ENCODE measurements at regions not wholly inside any gene's neighbourhood (a gene's known extent, or its start where the extent isn't known, plus 50 kb on each side); places are given as distances from the start of the nearest gene placed in this dataset.

- no peak overlapping the region for H4K8ac ChIP-seq (ENCODE audit: extremely low read depth, insufficient read depth, low read length)
- H3K9ac ChIP-seq (replicated peaks in 1 of 4; ENCODE audit: extremely low read depth in 1 of 4, low read depth in 3 of 4, low read length in 3 of 4), result no peak overlapping the region
- TF ChIP-seq SP2 (IDR thresholded peaks at IDR 0.05; ENCODE audit: low read length) (no peak), CTCF (IDR thresholded peaks at IDR 0.05; ENCODE audit: control extremely low read depth in 1 of 3, insufficient read depth in 1 of 3, low read depth in 1 of 3, low read length in 3 of 3) (no peak), SP4 (IDR thresholded peaks at IDR 0.05; ENCODE audit: low read length) (no peak)
- H3K79me1 ChIP-seq (ENCODE audit: low read depth, low read length), result no peaks in the 10 kb centered on the region
- 35% methylated on average over 3 of the region's 3 CpGs; no CpG with 5 or more reads in 1 of the 2 experiments for WGBS, 2 experiments (ENCODE audit: extremely low coverage in 1 of 2, insufficient coverage in 1 of 2, insufficient read length in 1 of 2, insufficient replicate concordance in 2 of 2, low coverage in 1 of 2, low lambda C conversion rate in 2 of 2, missing lambda C conversion rate in 1 of 2)
- FAIRE-seq (no peak), DNase-seq (ENCODE audit: low read depth in 1 of 2, low spot score in 2 of 2) (no peak)
- H3K23ac ChIP-seq (ENCODE audit: insufficient read length), result no peak overlapping the region
- H2BK15ac ChIP-seq (ENCODE audit: low read length), result no peak overlapping the region
- H3K23me2 ChIP-seq (ENCODE audit: low read depth, low read length), result 0 out of 2 replicates have a peak, but pooled peaks cover 2% of the 10 kb centered on the region
- H3K79me2 ChIP-seq (ENCODE audit: control insufficient read depth in 1 of 2, insufficient read depth in 2 of 2, low read length in 2 of 2), result no peaks in the 10 kb centered on the region
- ChIA-PET CTCF (ENCODE audit: partially characterized antibody) (no interaction called here), POLR2A (ENCODE audit: partially characterized antibody) (no interaction called here)
- H2BK20ac ChIP-seq (ENCODE audit: low read length), result no peak overlapping the region
- no peak overlapping the region for H2BK5ac ChIP-seq (ENCODE audit: low read depth, low read length)
- H3K27me3 ChIP-seq (replicated peaks in 1 of 4; ENCODE audit: control insufficient read depth in 3 of 4, extremely low read depth in 1 of 4, insufficient read depth in 3 of 4, low read length in 3 of 4), result peaks cover 62 to 81% (median 75%) of the 10 kb centered on the region in 4 experiments
- no peak overlapping the region for H3K56ac ChIP-seq (replicated peaks; ENCODE audit: insufficient read length, low read depth, low read length)
- peaks cover 0 to 4% of the 10 kb centered on the region in 2 experiments; a peak in 1 of 4 replicates for H3K9me3 ChIP-seq (ENCODE audit: insufficient read depth in 2 of 2, low read depth in 1 of 2, low read length in 1 of 2)
- no peak overlapping the region for H3K14ac ChIP-seq (ENCODE audit: insufficient read length)
- H2AK5ac ChIP-seq (ENCODE audit: low read depth, low read length), result no peak overlapping the region
- H4K5ac ChIP-seq (ENCODE audit: insufficient read length, low read depth, low read length), result no peak overlapping the region
- no peak overlapping the region for H2BK12ac ChIP-seq (ENCODE audit: low read depth, low read length)
- H3K18ac ChIP-seq (ENCODE audit: extremely low read depth, low read length), result no peak overlapping the region
- H3K4ac ChIP-seq (replicated peaks; ENCODE audit: insufficient read length, low read depth, low read length), result no peak overlapping the region
- H2AFZ ChIP-seq (ENCODE audit: low read length), result no peak overlapping the region
- H3K4me3 ChIP-seq (ENCODE audit: extremely low read depth in 1 of 4, insufficient read depth in 2 of 4, low read depth in 3 of 4, low read length in 4 of 4), result no peak overlapping the region
- no peak overlapping the region for H2BK120ac ChIP-seq (replicated peaks; ENCODE audit: low read depth, low read length)
- peaks cover 3 to 23% (median 12%) of the 10 kb centered on the region in 4 experiments; a peak in 6 of 7 replicates for H3K4me1 ChIP-seq (replicated peaks in 1 of 4; ENCODE audit: control insufficient read depth in 3 of 4, insufficient read depth in 4 of 4, low read length in 3 of 4)
- H4K20me1 ChIP-seq (replicated peaks in 1 of 2; ENCODE audit: control insufficient read depth in 1 of 2, insufficient read depth in 2 of 2, low read length in 2 of 2), result peaks cover 6 to 14% of the 10 kb centered on the region in 2 experiments
- no peak overlapping the region for H3K4me2 ChIP-seq (ENCODE audit: insufficient read depth in 1 of 2, low read depth in 2 of 2, low read length in 2 of 2)
- H3K36me3 ChIP-seq (ENCODE audit: control insufficient read depth in 2 of 4, insufficient read depth in 4 of 4, low read length in 3 of 4), result no peaks in the 10 kb centered on the region; a peak in 1 of 8 replicates
- H3K27ac ChIP-seq (ENCODE audit: low read depth, low read length), result no peak overlapping the region
- no peak overlapping the region for H4K91ac ChIP-seq (replicated peaks; ENCODE audit: insufficient read length, low read length)
Measured at GRCh38 chr1:96475903-96476302, 245.7 kb upstream of the PTBP2 start.

All from H1 (cell line).